Right ventricle myocardium superior (tissue), 1 donor: ENCODE measurements at regions not wholly inside any gene's neighbourhood (a gene's known extent, or its start where the extent isn't known, plus 50 kb on each side); places are given as distances from the start of the nearest gene placed in this dataset.

Source experiments
- ATAC-seq: fragments of 200-7000 bp; cut with Tn5 transposase; one replicate; pipeline ENCODE4 v1.9.1; 2020; ENCODE audit warnings: mild to moderate bottlenecking; ENCODE audit not compliant: poor library complexity
- DNase-seq: peaks from one replicate; pipeline ENCODE4 v3.0.0-alpha.2; 2020
- intact Hi-C: fragments of 100-400 bp; cut with DNase I; formaldehyde crosslinking; loops from one replicate; pipeline ENCODE4 v1.11.2; 2022
- donor health status: DM: no; HTN: yes; CAD: no; lungs with severe emphysema.

DNA sequence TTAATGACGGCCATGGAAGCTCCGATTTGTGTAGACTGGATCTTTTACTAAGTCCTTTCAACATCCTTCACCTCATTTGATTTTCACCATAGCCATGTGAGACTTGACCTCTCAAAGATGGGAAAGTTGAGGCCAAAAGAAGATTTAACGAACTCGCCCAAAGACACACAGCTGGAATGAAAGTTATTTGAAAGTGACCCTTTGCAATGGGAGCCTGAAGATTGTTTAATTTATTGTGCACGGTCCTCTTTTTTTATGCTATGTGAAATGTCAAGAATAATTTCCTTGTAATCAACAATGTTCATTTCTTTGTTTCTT is 58.0 kb upstream of the COPS8 start:
- intact Hi-C loops, result loop anchor here (2.0 to 5.0 kb wide), 2 partner anchors 515 to 673 kb away; no protein-coding TSS in a partner anchor
- no peak for ATAC-seq
- DNase-seq, result no peak

GRCh38 chr2:237030382-237030781 is 55.3 kb upstream of the COPS8 start:
- intact Hi-C loops, result no loop called here
- DNase-seq (no peak), ATAC-seq (no peak)

DNA sequence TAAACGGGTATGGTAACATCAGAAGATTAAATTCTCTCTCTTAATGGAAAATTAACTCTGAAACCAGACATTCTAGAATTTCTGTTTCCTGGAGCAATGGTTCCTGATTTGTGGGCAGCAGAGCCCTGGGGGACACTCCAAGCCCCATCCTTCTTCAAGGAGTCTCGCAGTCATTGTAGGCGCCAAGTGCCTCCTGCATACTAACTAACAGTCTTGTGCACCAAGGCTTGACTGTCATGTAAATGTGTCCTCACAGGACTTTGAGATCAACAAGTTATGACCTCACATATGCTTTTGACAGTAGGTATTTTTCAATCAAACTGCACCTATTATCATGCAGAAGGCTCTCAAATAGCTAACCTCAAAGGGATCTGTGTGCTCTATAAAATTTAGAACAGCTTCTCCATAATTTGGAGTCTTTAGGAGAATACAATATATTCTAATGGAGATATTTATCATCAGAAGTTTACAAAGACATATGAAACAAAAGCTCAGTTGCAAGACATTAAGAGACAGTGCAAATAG is 52.1 kb upstream of the COPS8 start:
- intact Hi-C loops, result no loop called here
- no peak for DNase-seq
- ATAC-seq, result no peak

DNA sequence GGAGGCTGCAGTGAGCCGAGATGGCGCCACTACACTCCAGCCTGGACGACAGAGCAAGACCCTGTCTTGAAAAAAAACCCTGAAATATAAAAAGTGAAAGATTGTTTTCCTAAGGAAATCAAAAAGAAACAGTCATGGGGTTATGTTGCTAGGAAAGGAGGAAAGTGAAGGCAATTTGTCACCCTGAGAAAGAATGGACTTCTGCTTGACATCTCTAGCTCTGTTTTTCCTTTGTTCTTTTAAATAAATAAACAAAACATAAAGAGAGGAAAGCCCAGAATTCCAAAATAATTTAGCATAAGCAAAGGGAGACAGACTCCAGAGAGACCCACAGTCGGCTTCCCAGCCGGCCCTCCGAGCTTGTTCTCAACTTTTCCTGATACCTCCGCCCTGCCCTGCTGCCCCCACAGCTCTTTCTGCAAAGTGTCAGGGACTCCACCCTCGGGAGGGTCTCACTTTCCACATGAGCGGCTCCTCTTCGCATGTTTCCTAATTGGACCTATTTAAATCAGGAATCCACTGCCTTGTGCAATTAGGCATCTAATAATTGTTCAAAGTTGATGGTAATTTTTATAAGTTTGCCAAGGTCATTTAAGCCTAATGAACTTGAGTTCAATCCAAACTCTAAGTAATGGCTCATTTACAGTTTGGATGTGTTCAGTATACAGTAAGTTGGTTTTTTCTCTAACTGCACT is 49.8 kb upstream of the COPS8 start:
- ATAC-seq (no peak), DNase-seq (no peak)
- intact Hi-C loops, result no loop called here
